Stimulated activated CD4-positive, alpha-beta T cell treated with anti-CD3 and anti-CD28 coated beads, Interleukin-15, amount 100 ng/mL, for 24 hours (primary cell): ENCODE measurements at regions not wholly inside any gene's neighbourhood (a gene's known extent, or its start where the extent isn't known, plus 50 kb on each side); places are given as distances from the start of the nearest gene placed in this dataset.

Experiments
- DNase-seq: peaks from one replicate; pipeline ENCODE4 v3.0.0-alpha.2; 2020

GRCh38 chr13:107734891-107735625, 480.3 kb downstream of the LIG4 start:
- DNase-seq, result no peak

- no peak for DNase-seq
These were observed 482.1 kb downstream of the LIG4 start for GRCh38 chr13:107733276-107733675.

- DNase-seq, result no peak
These were observed 484.5 kb downstream of the LIG4 start for GRCh38 chr13:107730813-107731212.

- DNase-seq, result no peak
These were observed 494.0 kb downstream of the LIG4 start for GRCh38 chr13:107721125-107721869.

GRCh38 chr13:107716741-107717140, 498.6 kb downstream of the LIG4 start:
- DNase-seq, result no peak

- DNase-seq, result no peak
These were observed 499.1 kb downstream of the LIG4 start for GRCh38 chr13:107716241-107716640.

GRCh38 chr13:107715496-107715895, 499.8 kb downstream of the LIG4 start:
- no peak for DNase-seq

- no peak for DNase-seq
These were observed 502.0 kb downstream of the LIG4 start for GRCh38 chr13:107713314-107713713.

GRCh38 chr13:107712145-107712860, 503.0 kb downstream of the LIG4 start:
- no peak for DNase-seq

- DNase-seq, result no peak
These were observed 525.2 kb downstream of the LIG4 start for GRCh38 chr13:107690181-107690580.

- DNase-seq, result no peak
These were observed 529.5 kb downstream of the LIG4 start for GRCh38 chr13:107685876-107686275.

GRCh38 chr13:107681600-107681999, 533.7 kb downstream of the LIG4 start:
- DNase-seq, result no peak

- no peak for DNase-seq
These were observed 535.2 kb downstream of the LIG4 start for GRCh38 chr13:107680115-107680514.

GRCh38 chr13:107678075-107678689, 537.2 kb downstream of the LIG4 start:
- no peak for DNase-seq

- no peak for DNase-seq
These were observed 539.3 kb downstream of the LIG4 start for GRCh38 chr13:107675847-107676550.

GRCh38 chr13:107669391-107669993, 545.8 kb downstream of the LIG4 start:
- no peak for DNase-seq

- DNase-seq, result no peak
These were observed 549.3 kb downstream of the LIG4 start for GRCh38 chr13:107665926-107666458.

GRCh38 chr13:107650081-107650701, 565.1 kb downstream of the LIG4 start:
- peak; percentile 46 for DNase-seq

- DNase-seq, result no peak
These were observed 566.3 kb downstream of the LIG4 start for GRCh38 chr13:107649079-107649478.

- no peak for DNase-seq
These were observed 571.2 kb downstream of the LIG4 start for GRCh38 chr13:107644136-107644535.

GRCh38 chr13:107643615-107644014, 571.7 kb downstream of the LIG4 start:
- DNase-seq, result no peak
